Fibroblast of skin of right biceps (primary cell): ENCODE measurements at regions not wholly inside any gene's neighbourhood (a gene's known extent, or its start where the extent isn't known, plus 50 kb on each side); places are given as distances from the start of the nearest gene placed in this dataset.
"Not testable (repeated sequence)": the region's sequence is repeated elsewhere in the genome, so short reads cannot be mapped to it uniquely, and the experiment has no call there.

Source experiments
- DNase-seq: peaks from one replicate; pipeline ENCODE4 v3.0.0-alpha.2; 2013

DNA sequence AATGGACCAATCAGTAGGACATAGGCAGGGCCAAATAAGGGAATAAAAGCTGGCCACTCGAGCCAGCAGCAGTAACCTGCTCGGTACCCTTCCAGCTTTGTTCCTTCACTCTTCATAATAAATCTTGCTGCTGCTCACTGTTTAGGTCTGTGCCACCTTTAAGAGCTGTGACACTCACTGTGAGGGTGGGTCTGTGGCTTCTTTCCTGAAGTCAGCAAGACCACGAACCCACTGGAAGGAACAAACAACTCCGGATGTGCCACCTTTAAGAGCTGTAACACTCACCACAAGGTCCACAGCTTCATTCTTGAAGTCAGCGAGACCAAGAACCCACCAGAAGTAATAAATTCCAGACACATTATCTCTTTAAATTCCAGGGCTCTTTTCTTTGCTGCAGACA is 1922.3 kb upstream of the PCDH20 start:
- DNase-seq = no peak

DNA sequence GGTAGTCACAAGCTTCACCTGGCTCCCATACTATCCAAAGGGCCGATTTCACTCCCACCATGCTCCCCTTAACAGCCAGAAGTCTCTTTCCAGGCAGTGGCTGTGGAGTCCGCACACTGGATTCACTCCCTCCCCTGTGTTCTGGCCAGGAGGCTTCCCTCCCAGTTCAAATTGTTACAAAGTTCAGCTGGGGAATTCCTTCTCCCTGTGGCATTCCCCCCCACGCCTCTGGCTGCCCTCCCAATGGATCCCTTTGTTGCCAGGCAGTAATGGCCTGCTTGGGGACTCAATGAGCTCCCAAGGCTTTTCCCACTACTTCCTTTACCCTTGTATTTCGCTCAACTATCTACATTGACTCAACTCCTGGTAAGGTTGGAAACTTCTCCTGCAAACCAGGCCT is 1921.4 kb upstream of the PCDH20 start:
- DNase-seq = no peak

DNA sequence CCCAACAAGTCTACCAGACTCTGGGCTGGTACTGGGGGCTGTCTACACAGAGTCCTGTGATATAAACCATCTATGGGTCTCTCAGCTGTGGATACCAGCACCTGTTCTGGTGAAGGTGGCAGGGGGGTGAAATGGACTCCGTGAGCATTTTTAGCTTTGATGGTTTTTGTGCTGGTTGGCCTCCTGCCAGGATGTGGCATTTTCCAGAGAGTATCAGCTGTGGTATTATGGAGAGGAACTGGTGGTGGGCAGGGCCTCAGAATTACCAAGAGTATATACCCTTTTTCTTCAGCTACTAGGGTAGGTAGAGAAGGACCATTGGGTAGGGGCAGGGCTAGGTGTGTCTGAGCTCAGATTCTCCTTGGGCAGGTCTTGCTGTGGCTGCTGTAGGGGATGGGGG is 1920.9 kb upstream of the PCDH20 start:
- DNase-seq = no peak

DNA sequence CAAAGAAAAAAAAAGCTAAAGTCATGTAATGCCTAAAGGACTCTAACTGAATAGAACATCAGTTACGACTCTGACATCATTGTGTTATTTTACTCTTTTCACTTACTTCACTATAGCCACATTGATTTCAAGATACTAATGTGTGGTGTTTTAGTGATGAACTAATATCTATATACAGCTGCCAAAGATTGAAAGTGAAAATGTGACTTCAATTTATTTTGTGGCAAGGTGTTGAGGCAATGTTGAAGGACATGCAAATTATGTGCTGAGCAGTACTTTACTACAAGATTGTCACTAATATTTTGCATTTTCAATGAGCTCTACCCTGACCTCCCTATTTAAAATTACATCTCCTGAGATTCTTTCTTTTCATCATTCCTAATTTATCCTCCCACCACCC is 1911.9 kb upstream of the PCDH20 start:
- no peak for DNase-seq

DNA sequence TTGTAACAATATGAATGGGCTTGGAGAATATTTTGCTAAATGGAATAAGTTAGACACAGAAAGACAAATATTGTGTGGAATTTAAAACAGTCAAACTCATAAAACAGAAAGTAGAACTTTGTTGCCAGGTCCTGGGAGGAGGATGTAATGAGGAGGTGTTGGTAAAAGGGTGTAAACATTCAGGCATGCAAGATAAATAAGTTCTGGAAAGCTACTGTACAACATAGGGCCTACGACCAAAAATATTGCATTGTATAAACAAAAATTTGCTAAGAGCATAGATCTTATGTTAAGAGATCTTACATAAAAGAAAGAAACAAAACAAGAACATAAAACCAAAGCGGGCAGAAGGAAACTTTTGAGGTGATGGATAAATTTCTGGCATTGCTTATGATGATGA is 1907.8 kb upstream of the PCDH20 start:
- no peak for DNase-seq

DNA sequence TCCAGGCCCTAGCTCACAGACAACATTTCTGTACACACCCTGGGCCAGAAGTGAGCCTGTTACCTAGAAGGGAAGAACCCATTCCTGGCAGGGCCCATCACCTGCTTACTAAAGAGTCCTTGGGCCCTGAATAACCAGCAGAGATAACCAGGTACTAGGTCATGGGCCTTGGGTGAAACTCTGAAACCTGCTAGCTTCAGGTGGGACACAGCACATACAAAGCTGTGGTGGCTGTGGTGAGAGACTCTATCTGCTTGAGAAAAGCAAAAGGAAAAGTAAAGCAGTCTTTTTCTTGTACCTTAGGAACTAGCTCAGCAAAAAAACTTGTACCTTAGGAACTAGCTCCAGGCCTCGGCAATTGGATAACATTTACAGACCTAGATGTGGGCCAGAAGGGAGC is 1895.9 kb upstream of the PCDH20 start:
- DNase-seq = no peak

DNA sequence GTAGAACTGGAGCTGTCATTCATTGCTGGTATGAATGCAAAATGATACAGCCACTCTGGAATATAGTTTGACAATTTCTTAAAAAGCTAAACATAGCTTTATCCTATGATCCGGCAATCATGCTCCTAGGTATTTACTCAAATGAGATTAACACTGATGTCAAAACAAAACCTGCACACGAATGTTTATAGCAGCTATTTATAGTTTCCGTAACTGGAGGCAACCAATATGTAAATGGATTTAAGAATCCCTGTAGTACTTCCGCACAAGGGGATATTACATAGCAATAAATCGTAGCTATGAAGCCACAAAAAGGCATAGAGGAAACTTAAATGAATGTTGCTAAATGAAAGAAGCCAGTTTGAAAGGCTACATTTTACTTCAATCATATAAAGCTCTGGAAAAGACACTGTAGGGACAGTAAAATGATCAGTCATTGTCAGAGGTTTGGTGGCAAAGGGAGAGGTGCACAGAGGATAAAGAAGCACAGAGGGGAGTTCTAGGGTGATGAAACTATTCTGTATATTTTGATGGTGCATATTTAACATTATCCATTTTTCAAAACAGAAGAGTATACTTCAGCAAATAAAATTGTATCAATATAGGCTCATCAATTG is 1893.0 kb upstream of the PCDH20 start:
- DNase-seq = no peak

DNA sequence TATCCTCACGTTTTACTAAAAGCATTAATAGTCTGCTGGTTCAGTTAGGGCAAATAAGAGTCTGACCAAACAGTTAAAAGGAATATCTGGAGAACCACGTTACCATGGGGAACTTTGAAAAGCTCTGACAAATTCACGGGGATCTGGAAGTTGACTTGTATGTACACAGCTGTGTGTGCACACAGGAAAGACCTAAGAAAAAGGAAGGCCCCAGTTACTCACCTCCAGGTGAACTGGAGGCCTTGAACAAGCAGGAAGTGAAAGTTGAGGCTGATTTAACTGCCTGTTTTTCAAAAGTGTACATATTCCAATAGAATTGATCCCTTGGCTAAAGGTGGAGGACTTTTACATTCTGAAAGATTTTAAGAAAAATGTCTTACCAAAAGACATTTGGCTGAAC is 1891.6 kb upstream of the PCDH20 start:
- DNase-seq = no peak

DNA sequence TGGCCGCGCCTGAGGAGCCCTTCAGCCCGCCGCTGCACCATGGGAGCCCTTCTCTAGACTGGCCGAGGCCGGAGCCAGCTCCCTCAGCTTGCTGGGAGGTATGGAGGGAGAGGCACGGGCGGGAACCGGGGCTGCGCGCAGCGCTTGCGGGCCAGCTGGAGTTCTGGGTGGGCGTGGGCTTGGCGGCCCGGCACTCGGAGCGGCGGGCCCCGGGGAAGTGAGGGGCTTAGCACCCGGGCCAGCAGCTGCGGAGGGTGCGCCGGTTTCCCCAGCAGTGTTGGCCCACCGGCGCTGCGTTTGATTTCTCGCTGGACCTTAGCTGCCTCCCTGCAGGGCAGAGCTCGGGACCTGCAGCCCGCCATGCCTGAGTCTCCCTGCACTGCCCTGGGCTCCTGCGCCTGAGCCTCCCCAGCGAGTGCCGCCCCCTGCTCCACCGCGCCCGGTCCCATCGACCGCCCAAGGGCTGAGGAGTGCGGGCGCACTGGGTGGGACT is 1890.0 kb upstream of the PCDH20 start:
- no peak for DNase-seq

DNA sequence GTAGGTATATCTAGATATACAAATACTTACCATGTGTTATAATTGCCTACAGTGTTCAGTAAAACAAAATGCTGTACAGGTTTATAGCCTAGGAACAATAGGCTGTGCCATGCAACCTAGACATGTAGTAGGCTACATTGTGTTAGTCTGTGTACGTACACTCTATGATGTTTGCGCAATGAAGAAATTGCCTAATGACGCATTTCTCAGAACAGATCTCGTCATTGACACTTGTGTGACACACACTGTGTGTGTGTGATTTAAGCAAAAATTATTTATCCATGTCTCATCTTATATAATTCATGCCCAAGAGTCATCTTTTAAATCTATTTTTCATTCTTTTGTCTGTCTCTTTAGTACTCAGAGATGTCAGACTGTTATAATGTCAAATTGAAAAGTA is 1888.8 kb upstream of the PCDH20 start:
- no peak for DNase-seq

DNA sequence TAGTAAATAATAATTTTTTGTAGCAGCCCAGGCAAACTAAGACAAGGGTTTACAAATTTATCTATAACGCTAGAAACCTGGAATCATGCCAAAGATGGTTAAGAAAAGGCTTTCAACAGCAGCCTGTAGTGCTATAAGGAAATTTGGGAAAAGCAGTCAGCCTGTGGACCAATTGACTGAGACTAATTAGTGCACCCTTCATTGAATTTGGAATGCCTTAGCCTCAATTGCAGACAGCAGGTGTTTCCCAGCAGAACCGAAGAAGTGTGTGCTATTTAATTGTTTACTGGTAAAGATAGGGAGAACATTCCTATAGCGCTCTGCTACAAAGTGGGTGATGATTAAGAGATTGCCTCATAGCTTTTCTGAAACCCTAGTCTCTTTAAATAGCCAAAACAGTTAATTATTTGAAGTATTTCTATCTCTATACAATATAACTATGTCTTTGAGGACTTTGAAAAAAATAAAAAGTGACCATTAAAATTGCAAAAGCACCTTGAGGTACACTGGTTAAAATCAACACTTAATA is 1884.3 kb upstream of the PCDH20 start:
- DNase-seq = no peak

DNA sequence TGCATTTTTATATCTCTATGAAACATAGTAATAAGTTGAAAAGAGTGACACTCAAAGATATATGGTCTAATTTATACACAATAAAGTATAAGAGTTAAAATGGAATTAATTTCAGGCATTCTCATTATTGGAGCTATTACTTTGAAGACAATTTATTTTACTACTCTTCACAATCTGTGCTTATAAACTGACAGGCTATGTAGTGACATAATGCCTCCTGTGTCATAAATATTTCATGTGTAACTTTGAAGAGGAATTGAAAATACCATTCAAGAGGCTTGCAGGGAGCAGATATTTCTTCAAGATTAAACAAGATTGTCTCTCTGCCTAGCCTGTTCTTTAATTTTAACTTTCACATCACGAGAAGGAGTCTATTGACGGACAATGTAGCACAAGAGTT is 1881.5 kb upstream of the PCDH20 start:
- no peak for DNase-seq

DNA sequence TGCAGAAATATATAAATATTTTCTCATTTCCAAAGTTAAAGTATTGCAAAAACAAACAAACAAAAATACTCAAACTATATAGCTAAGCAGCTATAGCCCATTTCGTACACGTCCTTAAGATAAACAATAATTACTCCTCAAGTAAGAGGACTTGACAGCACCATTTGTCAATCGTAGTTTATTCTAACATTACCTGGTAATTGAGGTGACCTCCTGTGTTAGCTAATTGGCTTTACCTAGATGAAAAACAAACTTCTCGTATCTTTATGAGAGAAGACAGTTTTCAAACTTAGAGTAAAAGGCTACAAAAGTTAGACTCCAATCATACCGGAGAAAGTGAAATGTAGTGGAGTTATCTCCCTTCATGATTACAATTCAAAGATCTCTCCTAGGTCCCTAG is 1876.1 kb upstream of the PCDH20 start:
- DNase-seq = no peak

DNA sequence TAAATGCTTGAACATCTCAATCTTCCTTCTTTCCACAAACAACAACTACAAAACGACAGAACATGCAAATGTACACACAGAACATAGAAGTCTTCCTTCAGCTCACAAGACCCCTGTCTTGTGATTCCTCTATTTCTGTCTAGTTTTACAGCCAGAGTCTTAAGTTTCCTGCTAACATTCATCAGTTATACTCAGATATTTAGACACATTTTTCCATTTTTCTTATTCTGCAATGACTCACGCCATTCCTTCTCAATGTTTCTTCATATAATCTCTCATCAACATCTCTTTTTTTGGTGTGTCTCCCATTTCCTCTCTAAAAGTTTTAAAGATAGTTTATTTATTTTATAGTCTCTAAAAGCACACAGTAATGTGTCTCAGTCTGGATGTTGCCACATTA is 1872.9 kb upstream of the PCDH20 start:
- peak; percentile 78 for DNase-seq

DNA sequence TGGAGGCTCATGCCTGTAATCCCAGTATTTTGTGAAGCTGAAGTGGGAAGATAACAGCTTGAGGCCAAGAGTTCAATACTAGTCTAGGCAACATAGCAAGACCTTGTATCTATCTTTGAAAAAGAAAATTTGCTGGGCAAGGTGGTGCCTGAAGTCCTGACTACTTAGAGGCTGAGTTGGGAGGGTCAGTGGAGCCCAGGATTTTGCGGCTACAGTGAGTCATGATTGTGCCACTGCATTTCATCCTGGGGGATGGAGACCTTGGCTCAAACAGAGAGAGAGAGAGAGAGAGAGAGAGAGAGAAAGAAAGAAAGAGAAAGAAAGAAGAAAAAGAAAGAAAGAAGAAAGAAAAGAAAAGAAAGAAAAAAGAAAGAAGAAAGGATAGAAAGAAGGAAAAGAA is 1872.3 kb upstream of the PCDH20 start:
- DNase-seq = peak; percentile 17

DNA sequence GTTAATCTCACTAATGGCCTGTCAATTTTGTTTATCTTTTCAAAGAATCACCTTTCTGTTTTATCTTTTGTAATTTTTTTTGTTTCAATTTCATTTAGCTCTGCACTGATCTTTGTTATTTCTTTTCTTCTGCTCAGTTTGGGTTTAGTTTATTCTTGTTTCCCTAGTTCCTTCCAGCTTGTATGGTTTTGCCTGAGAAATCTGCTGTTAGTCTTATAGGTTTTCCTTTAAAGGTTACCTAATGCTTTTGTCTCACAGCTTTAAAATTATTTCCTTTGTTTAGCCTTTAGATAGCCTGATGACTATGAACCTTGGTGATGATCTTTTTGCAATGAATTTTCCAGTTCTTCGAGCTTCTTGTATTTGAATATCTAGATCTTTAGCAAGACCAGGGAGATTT is 1869.8 kb upstream of the PCDH20 start:
- no peak for DNase-seq

DNA sequence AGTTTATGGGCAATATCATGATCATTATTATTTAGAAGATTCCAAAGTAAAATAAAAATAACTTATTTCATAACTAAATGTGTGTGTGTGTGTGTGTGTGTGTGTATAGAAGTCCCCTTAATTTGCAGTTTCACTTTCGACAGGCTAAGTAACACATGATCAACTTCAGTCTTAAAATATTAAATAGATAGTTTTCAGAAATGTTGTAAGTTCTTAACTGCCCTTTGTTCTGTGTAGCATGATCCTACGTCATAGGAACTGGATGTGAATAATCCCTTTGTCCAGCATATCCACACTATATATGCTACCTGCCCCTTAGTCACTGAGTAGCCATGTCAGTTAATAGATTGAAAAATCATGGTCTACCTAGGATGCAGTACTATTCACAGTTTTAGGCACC is 1863.5 kb upstream of the PCDH20 start:
- no peak for DNase-seq

DNA sequence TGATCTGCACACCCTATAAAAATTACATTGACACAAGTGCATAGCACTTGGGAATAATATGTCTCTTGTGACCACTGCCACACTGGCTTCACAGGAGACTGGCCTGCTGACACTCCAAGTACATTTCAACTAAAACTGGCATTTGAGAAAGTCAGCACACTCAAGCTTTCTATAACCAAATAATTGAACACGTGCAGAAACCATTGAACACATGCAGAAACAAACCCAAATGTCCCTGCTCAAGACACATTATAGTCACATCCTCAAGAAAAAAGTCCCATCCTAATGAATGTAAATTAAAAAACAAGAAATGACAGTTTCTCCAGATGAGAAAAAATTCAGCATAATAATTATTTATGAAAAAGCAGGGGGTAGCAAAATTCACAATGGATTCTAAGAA is 1859.1 kb upstream of the PCDH20 start:
- no peak for DNase-seq

DNA sequence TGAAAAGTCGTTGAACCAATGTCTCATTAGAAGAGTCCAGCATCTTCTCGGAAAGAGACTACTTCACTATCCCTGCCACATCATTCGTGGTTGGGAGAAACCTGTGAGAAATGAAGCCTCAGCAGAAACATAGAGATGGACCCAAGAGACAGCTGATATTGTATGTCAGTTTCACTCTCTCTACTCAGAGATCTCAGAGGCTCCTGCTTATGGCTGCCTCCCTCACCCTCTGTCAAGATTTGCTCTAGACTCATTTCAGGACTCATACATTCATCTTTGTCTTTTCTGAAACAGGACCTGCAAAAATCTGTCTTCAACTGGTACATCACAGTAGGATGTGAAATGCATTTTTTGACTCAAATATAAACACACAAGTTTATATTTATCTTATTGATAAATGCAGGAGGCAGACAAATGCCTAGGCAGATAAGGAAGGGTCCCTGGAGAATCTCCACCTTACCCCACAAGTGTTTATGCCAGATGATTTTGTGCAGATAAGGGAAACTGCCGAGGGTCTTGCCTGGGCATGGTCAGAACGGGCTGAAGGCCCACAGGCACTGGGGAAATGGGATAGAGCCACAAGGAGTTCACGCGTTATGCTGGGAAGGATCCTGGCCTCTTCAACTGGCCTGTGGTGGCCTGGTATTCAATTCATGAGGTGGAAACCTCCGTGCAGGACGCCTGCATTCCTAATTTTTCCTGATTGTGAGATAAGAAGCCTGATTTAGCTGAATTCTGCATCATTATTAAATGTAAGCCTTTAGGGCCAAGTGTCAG is 1834.0 kb upstream of the PCDH20 start:
- no peak for DNase-seq

DNA sequence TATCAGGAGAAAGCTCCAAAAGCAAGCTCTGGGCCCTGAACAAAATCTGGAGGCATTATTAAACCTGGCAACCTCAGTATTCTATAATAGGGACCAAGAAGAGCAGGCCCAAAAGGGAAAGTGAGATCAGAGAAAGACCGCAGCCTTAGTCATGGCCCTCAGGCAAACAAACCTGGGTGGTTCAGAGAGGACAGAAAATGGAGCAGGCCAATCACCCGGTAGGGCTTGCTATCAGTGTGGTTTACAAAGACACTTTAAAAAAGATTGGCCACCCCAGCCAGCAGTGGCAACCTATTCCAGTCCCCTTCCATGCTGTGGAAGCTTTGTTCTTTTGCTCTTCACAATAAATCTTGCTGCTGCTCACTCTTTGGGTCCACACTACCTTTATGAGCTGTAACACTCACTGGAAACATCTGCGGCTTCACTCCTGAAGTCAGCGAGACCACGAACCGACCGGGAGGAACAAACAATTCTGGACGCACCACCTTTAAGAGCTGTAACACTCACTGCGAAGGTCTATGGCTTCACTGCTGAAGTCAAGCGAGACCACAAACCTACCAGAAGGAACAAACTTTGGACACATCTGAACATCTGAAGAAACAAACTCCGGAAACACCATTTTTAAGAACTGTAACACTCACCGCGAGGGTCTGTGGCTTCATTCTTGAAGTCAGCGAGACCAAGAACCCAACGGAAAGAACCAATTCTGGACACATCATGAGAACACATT is 1821.2 kb upstream of the PCDH20 start:
- DNase-seq = not testable (repeated sequence)

DNA sequence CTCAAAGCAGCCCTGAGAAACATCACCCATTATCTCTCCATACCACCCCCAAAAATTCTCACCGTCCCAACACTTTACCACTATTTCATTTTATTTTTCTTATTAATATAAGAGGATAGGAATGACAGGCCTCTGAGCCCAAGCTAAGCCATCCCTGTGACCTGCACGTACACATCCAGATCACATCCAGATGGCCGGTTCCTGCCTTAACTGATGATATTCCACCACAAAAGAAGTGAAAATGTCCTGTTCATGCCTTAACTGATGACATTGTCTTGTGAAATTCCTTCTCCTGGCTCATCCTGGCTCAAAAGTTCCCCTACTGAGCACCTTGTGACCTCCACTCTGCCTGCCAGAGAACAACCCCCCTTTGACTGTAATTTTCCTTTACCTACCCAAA is 1802.9 kb upstream of the PCDH20 start:
- not testable (repeated sequence) for DNase-seq

DNA sequence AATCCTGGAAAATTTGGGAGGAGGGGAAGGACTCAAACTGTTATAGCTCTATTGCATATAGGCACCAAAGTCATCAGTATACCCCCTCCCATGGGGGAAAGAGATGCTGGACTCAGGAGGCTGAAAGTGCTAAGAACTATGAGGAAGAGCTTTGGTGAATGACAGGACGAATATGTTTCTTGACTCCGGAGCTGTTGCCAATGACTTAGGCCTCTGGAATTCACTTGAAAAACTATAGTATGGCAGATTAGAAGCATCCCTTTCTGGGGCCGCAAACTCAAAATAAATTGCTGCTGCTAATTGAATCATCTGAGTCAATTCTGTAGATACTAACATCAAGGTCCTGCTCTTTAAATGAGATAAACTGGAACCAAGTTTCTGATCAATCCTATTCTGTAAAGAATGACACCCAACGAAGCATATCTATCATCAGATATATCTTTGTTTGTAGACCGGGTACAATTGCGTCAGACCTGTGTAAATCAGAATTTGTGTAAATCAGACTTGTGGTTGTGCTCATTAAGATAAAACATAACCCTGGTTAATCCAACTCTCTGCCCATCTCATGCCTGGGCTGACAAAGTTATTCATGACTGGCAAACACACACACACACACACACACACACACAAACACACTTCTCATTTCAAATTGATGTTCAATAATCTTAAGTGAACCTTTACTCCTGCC is 1793.8 kb upstream of the PCDH20 start:
- peak; percentile 76 for DNase-seq

DNA sequence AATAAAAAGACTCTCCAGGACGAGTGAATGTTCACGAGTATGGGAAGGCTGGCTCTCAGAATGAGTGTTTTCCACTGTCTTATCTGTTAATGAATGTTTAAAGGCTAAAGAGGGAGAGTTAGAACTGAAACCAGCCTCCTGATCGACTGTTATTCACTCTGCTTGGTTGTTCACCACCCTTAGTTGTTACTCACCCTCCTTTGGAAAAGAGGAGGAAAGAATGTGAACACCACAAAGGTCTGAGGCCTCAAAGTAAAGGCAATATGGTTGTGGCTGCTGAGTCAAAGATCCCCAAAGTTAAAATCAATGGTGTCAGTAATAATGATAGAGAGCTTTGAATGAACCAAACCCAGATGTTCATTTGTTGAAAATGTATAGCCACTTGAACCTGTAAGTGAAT is 1793.2 kb upstream of the PCDH20 start:
- DNase-seq = peak; percentile 53
